Central memory CD8-positive, alpha-beta T cell (primary cell): ENCODE measurements at regions not wholly inside any gene's neighbourhood (a gene's known extent, or its start where the extent isn't known, plus 50 kb on each side); places are given as distances from the start of the nearest gene placed in this dataset.
A peak's percentile ranks its signal among the peaks of the same experiment; 100 is the strongest.
"Not testable (repeated sequence)": the region's sequence is repeated elsewhere in the genome, so short reads cannot be mapped to it uniquely, and the experiment has no call there.

Source experiments
- ATAC-seq: fragments of 150-1000 bp; cut with Tn5 transposase; replicated peaks from 2 replicates; pipeline ENCODE4 v1.10.0; 2022; ENCODE audit warnings: mild to moderate bottlenecking, moderate FRiP score, moderate number of reproducible peaks; ENCODE audit not compliant: poor library complexity, severe bottlenecking; ENCODE audit errors: extremely low read depth
- DNase-seq, 2 donors: peaks; one replicate each; pipeline ENCODE4 v3.0.0; 2021; ENCODE audit warnings: low spot score in 2 of 2
- H3K27ac Mint-ChIP-seq: one replicate; pipeline ENCODE4 v1.8.0; 2022; ENCODE audit warnings: low read depth, mild to moderate bottlenecking, moderate library complexity, mixed read lengths
- H3K27me3 Mint-ChIP-seq: one replicate; pipeline ENCODE4 v1.8.0; 2022; ENCODE audit warnings: mixed read lengths
- H3K36me3 Mint-ChIP-seq: one replicate; pipeline ENCODE4 v1.8.0; 2022; ENCODE audit warnings: mild to moderate bottlenecking, moderate library complexity, mixed read lengths; ENCODE audit not compliant: insufficient read depth
- H3K4me1 Mint-ChIP-seq: one replicate; pipeline ENCODE4 v1.8.0; 2022; ENCODE audit warnings: mixed read lengths
- H3K4me3 Mint-ChIP-seq: one replicate; pipeline ENCODE4 v1.8.0; 2022; ENCODE audit warnings: mild to moderate bottlenecking, moderate library complexity, mixed read lengths
- H3K9me3 Mint-ChIP-seq: one replicate; pipeline ENCODE4 v1.8.0; 2022; ENCODE audit warnings: mixed read lengths

- ATAC-seq (no peak), DNase-seq (no peak)
- H3K36me3 Mint-ChIP-seq, result no peaks in the 10 kb centered on the region
- peaks cover 57% of the 10 kb centered on the region for H3K27me3 Mint-ChIP-seq
- H3K27ac Mint-ChIP-seq, result no peak overlapping the region
- no peak overlapping the region for H3K4me3 Mint-ChIP-seq
- no peaks in the 10 kb centered on the region for H3K9me3 Mint-ChIP-seq
- no peaks in the 10 kb centered on the region for H3K4me1 Mint-ChIP-seq
These were observed 121.3 kb downstream of the VEGFA start for GRCh38 chr6:43891072-43891870.

DNA sequence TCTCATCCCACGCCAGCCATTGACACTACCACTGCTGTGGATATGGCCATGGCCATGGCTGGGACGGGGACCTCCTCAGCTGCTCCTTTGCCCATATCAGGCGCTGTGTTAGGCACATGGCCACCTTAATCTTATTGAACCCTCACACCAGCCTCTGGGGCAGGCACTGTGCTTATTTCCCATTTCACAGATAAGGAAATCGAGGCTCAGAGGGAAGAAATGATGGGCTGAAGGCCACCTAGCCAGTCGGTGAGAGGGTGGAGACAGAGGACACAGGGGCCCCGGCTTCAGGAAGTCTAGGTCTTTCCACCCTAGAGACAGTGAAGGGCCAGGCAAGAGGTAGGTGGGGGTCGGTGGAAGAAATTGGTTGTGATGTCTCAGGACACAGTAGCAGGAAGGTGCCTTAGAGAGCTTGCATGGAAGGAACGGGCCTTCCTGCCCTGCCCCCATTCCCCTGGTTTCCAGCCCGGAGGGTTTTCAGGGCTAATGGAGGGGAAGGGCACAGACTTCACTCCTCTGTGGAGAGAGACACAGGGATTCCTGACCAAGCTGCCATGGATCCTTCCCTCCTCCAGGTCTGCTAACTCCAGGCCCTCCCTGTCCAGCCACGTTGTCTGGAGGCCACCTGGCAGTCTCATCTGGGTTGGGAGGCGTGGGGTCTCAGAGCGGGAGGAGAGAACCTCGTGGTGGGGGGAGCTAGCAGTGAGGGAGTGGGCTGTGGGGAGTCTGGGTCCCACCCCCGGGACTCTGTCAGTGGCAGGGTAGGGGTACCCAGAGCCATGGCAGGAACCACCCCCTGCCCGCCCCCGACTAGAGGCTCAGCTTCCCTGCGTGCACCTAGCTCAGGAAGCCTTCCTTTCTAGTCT is 120.4 kb downstream of the VEGFA start:
- H3K4me1 Mint-ChIP-seq, result no peaks in the 10 kb centered on the region
- no peak overlapping the region for H3K27ac Mint-ChIP-seq
- H3K27me3 Mint-ChIP-seq, result peaks cover 51% of the 10 kb centered on the region
- DNase-seq (no peak), ATAC-seq (no peak)
- H3K4me3 Mint-ChIP-seq, result no peak overlapping the region
- no peaks in the 10 kb centered on the region for H3K9me3 Mint-ChIP-seq
- H3K36me3 Mint-ChIP-seq, result no peaks in the 10 kb centered on the region

- DNase-seq, result no peak
- H3K9me3 Mint-ChIP-seq, result peaks cover 6% of the 10 kb centered on the region
- no peaks in the 10 kb centered on the region for H3K4me1 Mint-ChIP-seq
- H3K36me3 Mint-ChIP-seq, result no peaks in the 10 kb centered on the region
- ATAC-seq, result no peak
- H3K4me3 Mint-ChIP-seq, result no peak overlapping the region
- no peak overlapping the region for H3K27ac Mint-ChIP-seq
- H3K27me3 Mint-ChIP-seq, result peaks cover 51% of the 10 kb centered on the region
These were observed 118.1 kb downstream of the VEGFA start for GRCh38 chr6:43887906-43888683.

- ATAC-seq, result no peak
- no peak for DNase-seq
- Mint-ChIP-seq H3K27ac (no peak overlapping the region), H3K36me3 (no peaks in the 10 kb centered on the region), H3K9me3 (peaks cover 6% of the 10 kb centered on the region), H3K27me3 (peaks cover 48% of the 10 kb centered on the region), H3K4me3 (no peak overlapping the region), H3K4me1 (no peaks in the 10 kb centered on the region)
These were observed 117.4 kb downstream of the VEGFA start for GRCh38 chr6:43887340-43887858.

GRCh38 chr6:43886717-43887339 is 116.8 kb downstream of the VEGFA start:
- Mint-ChIP-seq H3K4me1 (no peaks in the 10 kb centered on the region), H3K27ac (no peak overlapping the region), H3K36me3 (no peaks in the 10 kb centered on the region), H3K27me3 (peaks cover 42% of the 10 kb centered on the region), H3K9me3 (peaks cover 6% of the 10 kb centered on the region), H3K4me3 (no peak overlapping the region)
- ATAC-seq, result no peak
- no peak for DNase-seq

DNA sequence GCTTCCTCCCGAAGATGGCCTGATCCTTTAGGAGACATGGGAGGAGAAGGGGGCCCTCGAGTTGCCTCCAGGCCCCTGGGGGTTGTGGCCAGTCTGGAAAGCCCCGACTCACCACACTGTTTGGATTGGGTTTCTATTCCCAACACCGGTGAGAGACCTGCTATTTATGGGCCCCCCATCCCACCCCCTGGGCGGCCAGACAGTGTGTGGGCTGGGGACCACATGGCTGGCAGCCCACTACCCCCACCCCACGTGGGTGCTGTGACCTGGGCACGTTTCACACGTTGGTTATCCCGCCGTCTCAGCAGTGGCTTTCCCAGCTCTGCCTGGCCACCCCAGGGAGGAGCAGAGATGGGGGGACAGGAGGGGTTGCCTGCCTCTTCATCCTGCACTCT is 116.1 kb downstream of the VEGFA start:
- Mint-ChIP-seq H3K36me3 (peaks cover 2% of the 10 kb centered on the region), H3K4me1 (no peaks in the 10 kb centered on the region), H3K27ac (no peak overlapping the region), H3K27me3 (peaks cover 34% of the 10 kb centered on the region), H3K4me3 (no peak overlapping the region), H3K9me3 (peaks cover 6% of the 10 kb centered on the region)
- DNase-seq (no peak), ATAC-seq (no peak)

DNA sequence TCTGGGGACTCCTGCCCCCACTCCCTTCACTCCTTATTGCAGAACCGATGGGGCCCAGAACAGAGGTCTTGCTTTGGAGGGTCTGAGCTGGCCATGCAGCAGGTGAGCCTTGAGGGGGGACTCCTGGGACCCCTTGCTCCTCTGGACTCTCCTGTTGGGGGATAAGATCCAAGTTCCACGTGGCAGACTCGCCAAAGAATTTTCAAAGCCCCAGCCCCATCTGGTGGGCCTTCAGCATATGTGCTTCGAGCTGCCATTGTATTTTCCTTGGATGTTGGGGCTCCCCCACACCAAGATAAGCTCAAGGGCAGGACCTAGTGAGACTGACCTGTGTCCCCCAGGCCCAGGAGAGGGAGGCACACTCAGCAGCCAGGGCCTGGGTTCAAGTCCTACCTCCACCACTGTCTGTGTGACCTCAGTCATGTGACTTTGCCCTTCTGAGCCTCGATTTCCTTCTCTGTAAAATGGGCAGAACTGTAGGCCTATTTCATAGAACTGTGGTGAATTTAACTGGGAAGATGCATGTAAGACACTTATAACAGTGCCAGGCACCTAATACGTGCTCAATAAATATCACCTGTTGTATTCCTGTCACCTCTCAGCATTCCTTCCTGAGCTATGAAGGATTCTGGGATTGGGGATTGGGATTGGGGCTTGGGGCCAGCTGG is 115.5 kb downstream of the VEGFA start:
- no peak overlapping the region for H3K4me3 Mint-ChIP-seq
- peaks cover 29% of the 10 kb centered on the region for H3K27me3 Mint-ChIP-seq
- H3K4me1 Mint-ChIP-seq, result no peaks in the 10 kb centered on the region
- H3K9me3 Mint-ChIP-seq, result peaks cover 6% of the 10 kb centered on the region
- no peak for ATAC-seq
- DNase-seq, result no peak
- H3K36me3 Mint-ChIP-seq, result peaks cover 2% of the 10 kb centered on the region
- H3K27ac Mint-ChIP-seq, result no peak overlapping the region

- Mint-ChIP-seq H3K27me3 (peaks cover 20% of the 10 kb centered on the region), H3K9me3 (peaks cover 6% of the 10 kb centered on the region), H3K27ac (no peak overlapping the region), H3K36me3 (peaks cover 2% of the 10 kb centered on the region), H3K4me1 (no peaks in the 10 kb centered on the region), H3K4me3 (no peak overlapping the region)
- no peak for DNase-seq
- ATAC-seq, result no peak
These were observed 114.6 kb downstream of the VEGFA start for GRCh38 chr6:43884652-43885022.

DNA sequence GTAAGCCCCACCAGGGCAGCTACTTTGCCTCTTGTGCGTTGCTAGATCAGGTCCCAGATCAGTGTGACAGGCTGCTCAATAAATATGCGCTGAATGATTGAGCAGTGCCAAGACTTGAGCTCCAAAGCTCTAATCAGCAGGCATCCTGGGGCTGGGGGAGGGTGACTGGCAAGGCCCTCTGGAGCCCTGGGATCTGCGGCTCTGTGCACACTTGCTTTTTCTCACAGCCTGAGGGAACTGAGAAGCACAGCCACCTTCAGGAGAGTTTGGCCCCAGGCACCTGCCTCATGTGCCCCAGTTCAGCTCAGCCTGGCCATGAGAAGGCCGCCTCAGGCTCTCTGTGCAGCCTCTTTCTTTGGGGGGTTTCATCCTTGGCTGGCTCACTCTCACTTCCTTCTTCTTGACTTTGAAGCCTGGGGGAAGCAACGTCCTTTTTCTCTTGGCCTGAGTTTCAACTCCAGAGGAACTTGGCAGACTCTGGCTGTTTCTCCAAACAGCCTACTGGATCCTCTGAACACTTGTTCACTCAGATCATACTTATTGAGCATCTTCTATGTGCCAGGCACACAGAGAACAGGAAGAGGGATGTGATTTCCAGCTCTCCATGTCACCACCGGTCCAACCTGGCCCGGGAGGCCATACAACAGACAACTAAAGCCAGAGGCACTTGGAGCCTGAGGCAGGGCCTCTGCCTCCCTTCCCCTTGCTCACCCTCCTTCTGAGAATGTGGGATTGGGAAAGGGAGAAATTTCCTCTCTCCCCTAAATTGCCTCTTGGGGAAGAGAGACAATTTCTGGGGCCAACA is 114.0 kb downstream of the VEGFA start:
- H3K27ac Mint-ChIP-seq, result no peak overlapping the region
- H3K36me3 Mint-ChIP-seq, result peaks cover 2% of the 10 kb centered on the region
- ATAC-seq (no peak), DNase-seq (no peak)
- H3K4me3 Mint-ChIP-seq, result no peak overlapping the region
- H3K27me3 Mint-ChIP-seq, result peaks cover 14% of the 10 kb centered on the region
- H3K4me1 Mint-ChIP-seq, result no peaks in the 10 kb centered on the region
- H3K9me3 Mint-ChIP-seq, result peaks cover 6% of the 10 kb centered on the region

- not testable (repeated sequence) for H3K9me3 Mint-ChIP-seq, H3K27me3 Mint-ChIP-seq, DNase-seq, H3K36me3 Mint-ChIP-seq, ATAC-seq, H3K4me1 Mint-ChIP-seq, H3K4me3 Mint-ChIP-seq
- H3K27ac Mint-ChIP-seq, result peak overlapping the region; percentile 9
These were observed 112.9 kb downstream of the VEGFA start for GRCh38 chr6:43882690-43883448.
